ENCODE measurements at regions not wholly inside any gene's neighbourhood (a gene's known extent, or its start where the extent isn't known, plus 50 kb on each side); places are given as distances from the start of the nearest gene placed in this dataset.

- WGBS, 3 donors = 90 to 93% (median 91%) methylated on average over 9 of the region's 9 CpGs
Observed at GRCh38 chr22:49479566-49479965, 348.1 kb downstream of the BRD1 start.

GRCh38 chr22:49476800-49477400 is 350.8 kb downstream of the BRD1 start:
- ATAC-seq = no peak
- Histone ChIP-seq H3K4me3 (no peak overlapping the region), H3K36me3 (ENCODE audit: insufficient read depth in 1 of 2, low read depth in 1 of 2) (no peaks in the 10 kb centered on the region), H3K4me1 (no peaks in the 10 kb centered on the region), H3K9me3 (no peaks in the 10 kb centered on the region), H3K27ac (no peak overlapping the region), H3K27me3 (ENCODE audit: insufficient read depth in 3 of 3, low read length in 2 of 3) (peaks cover 4 to 16% (median 5%) of the 10 kb centered on the region in 3 donors)
- no peak for TF ChIP-seq CTCF (IDR thresholded peaks at IDR 0.05)
- intact Hi-C loops (cut with DNase I) = no loop called here
- no peak for DNase-seq

More at GRCh38 chr22:49479566-49479965, 348.1 kb downstream of the BRD1 start:
- intact Hi-C loops (cut with DNase I) = no loop called here
- Histone ChIP-seq H3K27ac (no peak overlapping the region), H3K4me1 (no peaks in the 10 kb centered on the region), H3K27me3 (ENCODE audit: insufficient read depth in 3 of 3, low read length in 2 of 3) (peaks cover 0 to 20% (median 9%) of the 10 kb centered on the region in 3 donors), H3K9me3 (no peaks in the 10 kb centered on the region), H3K36me3 (ENCODE audit: insufficient read depth in 1 of 2, low read depth in 1 of 2) (no peaks in the 10 kb centered on the region), H3K4me3 (no peak overlapping the region)
- ATAC-seq = no peak
- DNase-seq = no peak
- TF ChIP-seq CTCF (IDR thresholded peaks at IDR 0.05) = no peak

- 76 to 86% (median 78%) methylated on average over 5 of the region's 5 CpGs for WGBS, 3 donors
Observed at GRCh38 chr22:49476176-49476575, 351.5 kb downstream of the BRD1 start.

GRCh38 chr22:49475253-49475652 is 352.4 kb downstream of the BRD1 start:
- 81 to 84% (median 84%) methylated on average over 5 of the region's 5 CpGs for WGBS, 3 donors
- TF ChIP-seq CTCF (IDR thresholded peaks at IDR 0.05) = no peak
- Histone ChIP-seq H3K4me3 (no peak overlapping the region), H3K27ac (no peak overlapping the region), H3K36me3 (ENCODE audit: insufficient read depth in 1 of 2, low read depth in 1 of 2) (no peaks in the 10 kb centered on the region), H3K4me1 (no peaks in the 10 kb centered on the region), H3K27me3 (ENCODE audit: insufficient read depth in 3 of 3, low read length in 2 of 3) (peaks cover 0 to 4% (median 4%) of the 10 kb centered on the region in 3 donors), H3K9me3 (no peaks in the 10 kb centered on the region)
- no peak for ATAC-seq
- intact Hi-C loops (cut with DNase I) = no loop called here
- no peak for DNase-seq

More at GRCh38 chr22:49476176-49476575, 351.5 kb downstream of the BRD1 start:
- ATAC-seq (no peak), DNase-seq (no peak)
- H3K27ac ChIP-seq = no peak overlapping the region
- H3K4me3 ChIP-seq = no peak overlapping the region
- TF ChIP-seq CTCF (IDR thresholded peaks at IDR 0.05) = no peak
- H3K27me3 ChIP-seq (ENCODE audit: insufficient read depth in 3 of 3, low read length in 2 of 3) = peaks cover under 1 to 10% (median 4%) of the 10 kb centered on the region in 3 donors
- no peaks in the 10 kb centered on the region for H3K36me3 ChIP-seq (ENCODE audit: insufficient read depth in 1 of 2, low read depth in 1 of 2)
- H3K9me3 ChIP-seq = no peaks in the 10 kb centered on the region
- intact Hi-C loops (cut with DNase I) = no loop called here
- no peaks in the 10 kb centered on the region for H3K4me1 ChIP-seq

- no peak overlapping the region for H3K4me3 ChIP-seq
- H3K4me1 ChIP-seq = no peaks in the 10 kb centered on the region
- no peaks in the 10 kb centered on the region for H3K36me3 ChIP-seq (ENCODE audit: insufficient read depth in 1 of 2, low read depth in 1 of 2)
- no peaks in the 10 kb centered on the region for H3K9me3 ChIP-seq
- no peak for DNase-seq
- intact Hi-C loops (cut with DNase I) = no loop called here
- H3K27ac ChIP-seq = no peak overlapping the region
- ATAC-seq = no peak
- no peak for TF ChIP-seq CTCF (IDR thresholded peaks at IDR 0.05)
- WGBS, 3 donors = 49 to 56% (median 54%) methylated on average over 11 of the region's 11 CpGs
- H3K27me3 ChIP-seq (ENCODE audit: insufficient read depth in 3 of 3, low read length in 2 of 3) = peaks cover 0 to 4% (median 4%) of the 10 kb centered on the region in 3 donors
Observed at GRCh38 chr22:49473286-49473685, 354.4 kb downstream of the BRD1 start.

All from psoas muscle (tissue), 7 donors.